HUDEP-2 (cell line): ENCODE measurements at regions not wholly inside any gene's neighbourhood (a gene's known extent, or its start where the extent isn't known, plus 50 kb on each side); places are given as distances from the start of the nearest gene placed in this dataset.

Experiments used
- DNase-seq, 76 experiments: peaks; one replicate each; lab custom pipeline; 2025; ENCODE audit not compliant: unreplicated experiment in 76 of 76; lab: John Stamatoyannopoulos, UW

- DNase-seq: no peak
Measured at GRCh38 chr5:30626557-30626956, 566.9 kb upstream of the CDH6 start.

- DNase-seq: no peak
Measured at GRCh38 chr5:30620481-30621085, 572.9 kb upstream of the CDH6 start.

GRCh38 chr5:30608501-30608900, 585.0 kb upstream of the CDH6 start:
- no peak for DNase-seq

- peak in 32 of 76 experiments; percentile 3 to 72 (median 32) for DNase-seq
Measured at GRCh38 chr5:30607301-30607894, 586.1 kb upstream of the CDH6 start.

GRCh38 chr5:30605693-30606268, 587.7 kb upstream of the CDH6 start:
- no peak for DNase-seq

GRCh38 chr5:30604648-30605262, 588.7 kb upstream of the CDH6 start:
- DNase-seq: no peak

GRCh38 chr5:30600892-30601291, 592.6 kb upstream of the CDH6 start:
- no peak for DNase-seq

- DNase-seq: no peak
Measured at GRCh38 chr5:30596495-30597064, 596.9 kb upstream of the CDH6 start.

GRCh38 chr5:30594331-30594730, 599.2 kb upstream of the CDH6 start:
- no peak for DNase-seq

- DNase-seq: no peak
Measured at GRCh38 chr5:30592833-30593232, 600.7 kb upstream of the CDH6 start.

GRCh38 chr5:30581198-30581935, 612.1 kb upstream of the CDH6 start:
- DNase-seq: no peak

GRCh38 chr5:30574761-30575160, 618.7 kb upstream of the CDH6 start:
- DNase-seq: no peak

- peak in 10 of 76 experiments; percentile 1 to 22 (median 2) for DNase-seq
Measured at GRCh38 chr5:30572279-30572678, 621.2 kb upstream of the CDH6 start.

GRCh38 chr5:30561771-30562170, 631.7 kb upstream of the CDH6 start:
- no peak for DNase-seq

GRCh38 chr5:30551618-30552017, 641.9 kb upstream of the CDH6 start:
- no peak for DNase-seq

- DNase-seq: no peak
Measured at GRCh38 chr5:30548580-30549305, 644.7 kb upstream of the CDH6 start.

- no peak for DNase-seq
Measured at GRCh38 chr5:30540150-30540549, 653.3 kb upstream of the CDH6 start.

- peak in 47 of 76 experiments; percentile 1 to 69 (median 25) for DNase-seq
Measured at GRCh38 chr5:30539004-30539634, 654.4 kb upstream of the CDH6 start.

- DNase-seq: no peak
Measured at GRCh38 chr5:30525353-30525752, 668.1 kb upstream of the CDH6 start.

- DNase-seq: no peak
Measured at GRCh38 chr5:30524428-30524827, 669.1 kb upstream of the CDH6 start.
